K562 (cell line): ENCODE measurements at regions not wholly inside any gene's neighbourhood (a gene's known extent, or its start where the extent isn't known, plus 50 kb on each side); places are given as distances from the start of the nearest gene placed in this dataset.

Experiments used
- ARID3A ChIP-seq: IDR thresholded peaks from 2 replicates; pipeline ENCODE4 v1.6.1; 2012; ENCODE audit warnings: low read depth, low read length, improper control_type of control experiment, borderline replicate concordance
- ATF1 ChIP-seq, 2 experiments: fragments of 450-650 bp in 1 of 2; IDR thresholded peaks; 2 replicates each; pipeline ENCODE4 v1.6.1; 2016; ENCODE audit warnings: missing compliant biosample characterization in 1 of 2, missing genetic modification characterization in 1 of 2
- BRD9 ChIP-seq: fragments of 450-650 bp; IDR thresholded peaks from 2 replicates; pipeline ENCODE4 v1.6.1; 2018; ENCODE audit warnings: low read depth; ENCODE audit not compliant: partially characterized antibody
- CBX2 ChIP-seq: fragments of 200-600 bp; sonication (generic); IDR thresholded peaks from one replicate; pipeline ENCODE4 v1.6.1; 2012; ENCODE audit warnings: mild to moderate bottlenecking, low read length, inconsistent platforms; ENCODE audit not compliant: insufficient read depth, poor library complexity, severe bottlenecking
- HBP1 ChIP-seq: fragments of 450-650 bp; formaldehyde crosslinking; IDR thresholded peaks from 2 replicates; pipeline ENCODE4 v1.4.0; 2022; ENCODE audit warnings: missing genetic modification characterization
- SMARCB1 ChIP-seq: IDR thresholded peaks from 2 replicates; pipeline ENCODE4 v1.6.1; 2011; ENCODE audit warnings: improper control_type of control experiment, low read depth; ENCODE audit not compliant: insufficient read length
- ZNF584 ChIP-seq: fragments of 200-800 bp; sonication (Bioruptor generic); IDR thresholded peaks from 2 replicates; pipeline ENCODE4 v1.6.1; 2016; ENCODE audit warnings: low read depth, mild to moderate bottlenecking, missing genetic modification characterization, missing compliant biosample characterization
- TF ChIP-seq, protein P1 (sequence below), 3 experiments: fragments of 200-800 bp in 1 of 3; fragments of 250-450 bp in 1 of 3; fragments of 450-650 bp in 1 of 3; sonication (Bioruptor Pico) in 1 of 3; sonication (Bioruptor generic) in 1 of 3; formaldehyde crosslinking in 1 of 3; IDR thresholded peaks; 2 replicates each; pipeline versions ENCODE4 v1.6.1 to v1.8.0; 2016 to 2022; ENCODE audit warnings: mild to moderate bottlenecking in 2 of 3, missing genetic modification characterization in 2 of 3, missing compliant biosample characterization in 1 of 3, moderate library complexity in 1 of 3

DNA sequence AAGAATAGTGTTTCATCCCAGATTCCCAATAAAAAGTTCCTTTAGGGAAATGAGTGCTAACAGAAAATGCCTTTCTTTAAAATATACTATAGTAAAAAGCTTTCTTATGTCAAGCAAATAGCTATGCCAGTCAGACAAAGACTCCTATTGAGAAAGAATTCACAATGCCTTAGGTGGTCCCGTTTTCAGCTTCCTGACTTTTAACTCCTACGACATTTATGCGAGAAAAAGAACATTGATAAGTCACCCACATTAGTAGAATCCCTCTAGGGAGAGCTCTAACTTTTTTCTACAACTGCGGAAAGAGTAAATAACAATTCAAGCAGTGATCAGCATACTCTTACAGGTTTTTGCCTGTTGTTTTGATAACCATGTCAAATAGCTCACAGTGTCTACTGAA lies 750.8 kb upstream of the ACVR2A start:
- TF ChIP-seq ARID3A (no peak), BRD9 (no peak), CBX2 (no peak), ATF1 (CRISPR knock-in tag; IDR thresholded peaks at IDR 0.05) (no peak), ATF1 (tag; IDR thresholded peaks at IDR 0.05) (no peak), ZNF584 (CRISPR knock-in tag) (no peak), SMARCB1 (no peak), HBP1 (CRISPR knock-in tag) (no peak)
- TF ChIP-seq, protein P1, sequence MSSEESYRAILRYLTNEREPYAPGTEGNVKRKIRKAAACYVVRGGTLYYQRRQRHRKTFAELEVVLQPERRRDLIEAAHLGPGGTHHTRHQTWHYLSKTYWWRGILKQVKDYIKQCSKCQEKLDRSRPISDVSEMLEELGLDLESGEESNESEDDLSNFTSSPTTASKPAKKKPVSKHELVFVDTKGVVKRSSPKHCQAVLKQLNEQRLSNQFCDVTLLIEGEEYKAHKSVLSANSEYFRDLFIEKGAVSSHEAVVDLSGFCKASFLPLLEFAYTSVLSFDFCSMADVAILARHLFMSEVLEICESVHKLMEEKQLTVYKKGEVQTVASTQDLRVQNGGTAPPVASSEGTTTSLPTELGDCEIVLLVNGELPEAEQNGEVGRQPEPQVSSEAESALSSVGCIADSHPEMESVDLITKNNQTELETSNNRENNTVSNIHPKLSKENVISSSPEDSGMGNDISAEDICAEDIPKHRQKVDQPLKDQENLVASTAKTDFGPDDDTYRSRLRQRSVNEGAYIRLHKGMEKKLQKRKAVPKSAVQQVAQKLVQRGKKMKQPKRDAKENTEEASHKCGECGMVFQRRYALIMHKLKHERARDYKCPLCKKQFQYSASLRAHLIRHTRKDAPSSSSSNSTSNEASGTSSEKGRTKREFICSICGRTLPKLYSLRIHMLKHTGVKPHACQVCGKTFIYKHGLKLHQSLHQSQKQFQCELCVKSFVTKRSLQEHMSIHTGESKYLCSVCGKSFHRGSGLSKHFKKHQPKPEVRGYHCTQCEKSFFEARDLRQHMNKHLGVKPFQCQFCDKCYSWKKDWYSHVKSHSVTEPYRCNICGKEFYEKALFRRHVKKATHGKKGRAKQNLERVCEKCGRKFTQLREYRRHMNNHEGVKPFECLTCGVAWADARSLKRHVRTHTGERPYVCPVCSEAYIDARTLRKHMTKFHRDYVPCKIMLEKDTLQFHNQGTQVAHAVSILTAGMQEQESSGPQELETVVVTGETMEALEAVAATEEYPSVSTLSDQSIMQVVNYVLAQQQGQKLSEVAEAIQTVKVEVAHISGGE (CRISPR knock-in tag; IDR thresholded peaks at IDR 0.05): no peak
